RWPE2 (cell line): ENCODE measurements at regions not wholly inside any gene's neighbourhood (a gene's known extent, or its start where the extent isn't known, plus 50 kb on each side); places are given as distances from the start of the nearest gene placed in this dataset.

ENCODE experiments used
- ATAC-seq: fragments of 200-7000 bp; cut with Tn5 transposase; 3 replicates; pipeline ENCODE4 v1.9.1; 2021; ENCODE audit warnings: low read depth
- DNase-seq: peaks from one replicate; pipeline ENCODE4 v3.0.0-alpha.2; 2020; ENCODE audit warnings: low spot score
- H3K27ac ChIP-seq: fragments of 450-650 bp; 2 replicates; pipeline ENCODE4 v1.5.1; 2017; ENCODE audit warnings: mild to moderate bottlenecking; ENCODE audit not compliant: poor library complexity, severe bottlenecking
- H3K27me3 ChIP-seq: fragments of 250-450 bp; sonication (Bioruptor Pico); 2 replicates; pipeline ENCODE4 v1.5.1; 2021; ENCODE audit warnings: mild to moderate bottlenecking, moderate library complexity; ENCODE audit not compliant: insufficient read depth, poor library complexity, severe bottlenecking
- H3K36me3 ChIP-seq: fragments of 250-450 bp; sonication (Bioruptor Pico); 2 replicates; pipeline ENCODE4 v1.5.1; 2020; ENCODE audit warnings: low read depth, mild to moderate bottlenecking, moderate library complexity
- H3K4me1 ChIP-seq: fragments of 250-450 bp; sonication (Bioruptor Pico); 2 replicates; pipeline ENCODE4 v1.5.1; 2021; ENCODE audit warnings: mild to moderate bottlenecking, moderate library complexity; ENCODE audit not compliant: insufficient read depth, poor library complexity, severe bottlenecking
- H3K4me3 ChIP-seq: fragments of 250-450 bp; sonication (Bioruptor Pico); 2 replicates; pipeline ENCODE4 v1.5.1; 2021; ENCODE audit warnings: mild to moderate bottlenecking, moderate library complexity; ENCODE audit not compliant: severe bottlenecking
- H3K9me3 ChIP-seq: fragments of 250-450 bp; sonication (Bioruptor Pico); 2 replicates; pipeline ENCODE4 v1.5.1; 2021; ENCODE audit warnings: mild to moderate bottlenecking, moderate library complexity; ENCODE audit not compliant: severe bottlenecking
- CTCF ChIP-seq: fragments of 450-650 bp; IDR thresholded peaks from one replicate; pipeline ENCODE4 v1.5.1; 2017; ENCODE audit warnings: mild to moderate bottlenecking, moderate library complexity; ENCODE audit not compliant: poor library complexity, severe bottlenecking

- H3K9me3 ChIP-seq, result no peaks in the 10 kb centered on the region
- no peak for DNase-seq
- no peak for TF ChIP-seq CTCF
- ATAC-seq, result no peak
- peaks cover 19% of the 10 kb centered on the region for H3K27me3 ChIP-seq
- H3K27ac ChIP-seq, result no peak overlapping the region
- no peaks in the 10 kb centered on the region for H3K4me1 ChIP-seq
- no peak overlapping the region for H3K4me3 ChIP-seq
- no peaks in the 10 kb centered on the region for H3K36me3 ChIP-seq
Measured at GRCh38 chr10:64708884-64709681, 1187.9 kb downstream of the REEP3 start.

GRCh38 chr10:64726466-64726865 lies 1205.3 kb downstream of the REEP3 start:
- Histone ChIP-seq H3K4me3 (no peak overlapping the region), H3K27ac (no peak overlapping the region), H3K9me3 (no peaks in the 10 kb centered on the region), H3K27me3 (peaks cover 9% of the 10 kb centered on the region), H3K4me1 (no peaks in the 10 kb centered on the region), H3K36me3 (no peaks in the 10 kb centered on the region)
- ATAC-seq, result peak; percentile 52
- DNase-seq, result no peak
- no peak for TF ChIP-seq CTCF

- TF ChIP-seq CTCF, result no peak
- H3K27me3 ChIP-seq, result no peaks in the 10 kb centered on the region
- H3K27ac ChIP-seq, result no peak overlapping the region
- H3K36me3 ChIP-seq, result no peaks in the 10 kb centered on the region
- no peak for ATAC-seq
- no peak overlapping the region for H3K4me3 ChIP-seq
- no peaks in the 10 kb centered on the region for H3K4me1 ChIP-seq
- H3K9me3 ChIP-seq, result no peaks in the 10 kb centered on the region
- no peak for DNase-seq
Measured at GRCh38 chr10:64731016-64731415, 1209.8 kb downstream of the REEP3 start.

GRCh38 chr10:64732372-64732957 lies 1211.3 kb downstream of the REEP3 start:
- Histone ChIP-seq H3K27me3 (no peaks in the 10 kb centered on the region), H3K36me3 (no peaks in the 10 kb centered on the region), H3K4me3 (no peak overlapping the region), H3K4me1 (no peaks in the 10 kb centered on the region), H3K9me3 (no peaks in the 10 kb centered on the region), H3K27ac (no peak overlapping the region)
- TF ChIP-seq CTCF, result no peak
- no peak for DNase-seq
- no peak for ATAC-seq

- no peak overlapping the region for H3K27ac ChIP-seq
- peak; percentile 59 for TF ChIP-seq CTCF
- H3K4me3 ChIP-seq, result no peak overlapping the region
- H3K9me3 ChIP-seq, result no peaks in the 10 kb centered on the region
- no peaks in the 10 kb centered on the region for H3K4me1 ChIP-seq
- DNase-seq (no peak), ATAC-seq (0 out of 3 replicates have a peak, but pooled peaks have one; percentile 38)
- no peaks in the 10 kb centered on the region for H3K36me3 ChIP-seq
- H3K27me3 ChIP-seq, result no peaks in the 10 kb centered on the region
Measured at GRCh38 chr10:64733980-64734379, 1212.8 kb downstream of the REEP3 start.
